SK-N-SH treated with all-trans-retinoic acid at 6 μM for 48 hours (cell line): ENCODE measurements at regions not wholly inside any gene's neighbourhood (a gene's known extent, or its start where the extent isn't known, plus 50 kb on each side); places are given as distances from the start of the nearest gene placed in this dataset.

Experiments used
- CREB5 ChIP-seq: fragments of 250-450 bp; sonication (Bioruptor Pico); IDR thresholded peaks from 2 replicates; pipeline ENCODE4 v1.5.1; 2020; ENCODE audit warnings: low read depth, mild to moderate bottlenecking, moderate library complexity
- PATZ1 ChIP-seq: fragments of 250-450 bp; sonication (Bioruptor Pico); IDR thresholded peaks from 2 replicates; pipeline ENCODE4 v1.8.0; 2020; ENCODE audit warnings: mild to moderate bottlenecking, moderate library complexity, borderline replicate concordance
- TSHZ2 ChIP-seq: fragments of 250-450 bp; sonication (Bioruptor Pico); IDR thresholded peaks from 2 replicates; pipeline ENCODE4 v1.5.0; 2020; ENCODE audit warnings: mild to moderate bottlenecking, moderate library complexity

GRCh38 chr2:235161565-235161964 is 209.7 kb downstream of the SH3BP4 start:
- TF ChIP-seq PATZ1 (CRISPR knock-in tag) (no peak), CREB5 (no peak), TSHZ2 (CRISPR knock-in tag) (no peak)
